ENCODE measurements at regions not wholly inside any gene's neighbourhood (a gene's known extent, or its start where the extent isn't known, plus 50 kb on each side); places are given as distances from the start of the nearest gene placed in this dataset.

GRCh38 chr2:107264184-107264583 lies 378.2 kb upstream of the ST6GAL2 start:
- Histone ChIP-seq H3K9me3 (ENCODE audit: control insufficient read depth, insufficient read depth, low read length) (no peaks in the 10 kb centered on the region), H3K4me1 (ENCODE audit: control insufficient read depth, insufficient read depth, low read length) (peaks cover 3% of the 10 kb centered on the region; the same call in 1 of the 2 replicates), H3K4me3 (ENCODE audit: low read depth, low read length) (no peak overlapping the region), H3K27me3 (ENCODE audit: control insufficient read depth, insufficient read depth, low read length) (no peaks in the 10 kb centered on the region), H3K9ac (ENCODE audit: low read depth, low read length) (no peak overlapping the region), H3K36me3 (ENCODE audit: control insufficient read depth, insufficient read depth, low read length) (no peaks in the 10 kb centered on the region), H3K27ac (ENCODE audit: low read depth, low read length) (no peak overlapping the region)

GRCh38 chr2:107266555-107266954 lies 380.6 kb upstream of the ST6GAL2 start:
- H3K27me3 ChIP-seq (ENCODE audit: control insufficient read depth, insufficient read depth, low read length): no peaks in the 10 kb centered on the region

GRCh38 chr2:107267086-107267485 lies 381.1 kb upstream of the ST6GAL2 start:
- no peaks in the 10 kb centered on the region for H3K9me3 ChIP-seq (ENCODE audit: control insufficient read depth, insufficient read depth, low read length)
- H3K36me3 ChIP-seq (ENCODE audit: control insufficient read depth, insufficient read depth, low read length): no peaks in the 10 kb centered on the region
- no peaks in the 10 kb centered on the region for H3K27me3 ChIP-seq (ENCODE audit: control insufficient read depth, insufficient read depth, low read length)
- H3K4me3 ChIP-seq (ENCODE audit: low read depth, low read length): no peak overlapping the region
- H3K27ac ChIP-seq (ENCODE audit: low read depth, low read length): no peak overlapping the region
- H3K4me1 ChIP-seq (ENCODE audit: control insufficient read depth, insufficient read depth, low read length): peaks cover 3% of the 10 kb centered on the region; the same call in 1 of the 2 replicates
- H3K9ac ChIP-seq (ENCODE audit: low read depth, low read length): no peak overlapping the region

More at GRCh38 chr2:107266555-107266954, 380.6 kb upstream of the ST6GAL2 start:
- no peak overlapping the region for H3K9ac ChIP-seq (ENCODE audit: low read depth, low read length)
- H3K4me1 ChIP-seq (ENCODE audit: control insufficient read depth, insufficient read depth, low read length): peaks cover 3% of the 10 kb centered on the region; the same call in 1 of the 2 replicates
- no peak overlapping the region for H3K4me3 ChIP-seq (ENCODE audit: low read depth, low read length)
- H3K9me3 ChIP-seq (ENCODE audit: control insufficient read depth, insufficient read depth, low read length): no peaks in the 10 kb centered on the region
- H3K36me3 ChIP-seq (ENCODE audit: control insufficient read depth, insufficient read depth, low read length): no peaks in the 10 kb centered on the region
- no peak overlapping the region for H3K27ac ChIP-seq (ENCODE audit: low read depth, low read length)

GRCh38 chr2:107276034-107276433 lies 390.1 kb upstream of the ST6GAL2 start:
- Histone ChIP-seq H3K4me3 (ENCODE audit: low read depth, low read length) (no peak overlapping the region), H3K36me3 (ENCODE audit: control insufficient read depth, insufficient read depth, low read length) (no peaks in the 10 kb centered on the region), H3K9ac (ENCODE audit: low read depth, low read length) (no peak overlapping the region), H3K27ac (ENCODE audit: low read depth, low read length) (no peak overlapping the region), H3K27me3 (ENCODE audit: control insufficient read depth, insufficient read depth, low read length) (no peaks in the 10 kb centered on the region), H3K4me1 (ENCODE audit: control insufficient read depth, insufficient read depth, low read length) (no peaks in the 10 kb centered on the region), H3K9me3 (ENCODE audit: control insufficient read depth, insufficient read depth, low read length) (no peaks in the 10 kb centered on the region)

- H3K36me3 ChIP-seq (ENCODE audit: control insufficient read depth, insufficient read depth, low read length): no peaks in the 10 kb centered on the region
- H3K27me3 ChIP-seq (ENCODE audit: control insufficient read depth, insufficient read depth, low read length): no peaks in the 10 kb centered on the region
- H3K27ac ChIP-seq (ENCODE audit: low read depth, low read length): no peak overlapping the region
- H3K4me1 ChIP-seq (ENCODE audit: control insufficient read depth, insufficient read depth, low read length): no peaks in the 10 kb centered on the region
- H3K9me3 ChIP-seq (ENCODE audit: control insufficient read depth, insufficient read depth, low read length): no peaks in the 10 kb centered on the region
- no peak overlapping the region for H3K9ac ChIP-seq (ENCODE audit: low read depth, low read length)
- H3K4me3 ChIP-seq (ENCODE audit: low read depth, low read length): no peak overlapping the region
Observed at GRCh38 chr2:107278672-107279071, 392.7 kb upstream of the ST6GAL2 start.

GRCh38 chr2:107281637-107282036 lies 395.7 kb upstream of the ST6GAL2 start:
- Histone ChIP-seq H3K9ac (ENCODE audit: low read depth, low read length) (no peak overlapping the region), H3K4me1 (ENCODE audit: control insufficient read depth, insufficient read depth, low read length) (no peaks in the 10 kb centered on the region), H3K36me3 (ENCODE audit: control insufficient read depth, insufficient read depth, low read length) (no peaks in the 10 kb centered on the region), H3K27me3 (ENCODE audit: control insufficient read depth, insufficient read depth, low read length) (no peaks in the 10 kb centered on the region), H3K4me3 (ENCODE audit: low read depth, low read length) (no peak overlapping the region), H3K9me3 (ENCODE audit: control insufficient read depth, insufficient read depth, low read length) (no peaks in the 10 kb centered on the region), H3K27ac (ENCODE audit: low read depth, low read length) (no peak overlapping the region)

GRCh38 chr2:107282135-107282534 lies 396.2 kb upstream of the ST6GAL2 start:
- no peaks in the 10 kb centered on the region for H3K9me3 ChIP-seq (ENCODE audit: control insufficient read depth, insufficient read depth, low read length)
- no peaks in the 10 kb centered on the region for H3K4me1 ChIP-seq (ENCODE audit: control insufficient read depth, insufficient read depth, low read length)
- H3K9ac ChIP-seq (ENCODE audit: low read depth, low read length): no peak overlapping the region
- H3K27ac ChIP-seq (ENCODE audit: low read depth, low read length): no peak overlapping the region
- H3K27me3 ChIP-seq (ENCODE audit: control insufficient read depth, insufficient read depth, low read length): no peaks in the 10 kb centered on the region
- no peak overlapping the region for H3K4me3 ChIP-seq (ENCODE audit: low read depth, low read length)
- H3K36me3 ChIP-seq (ENCODE audit: control insufficient read depth, insufficient read depth, low read length): no peaks in the 10 kb centered on the region

- no peaks in the 10 kb centered on the region for H3K4me1 ChIP-seq (ENCODE audit: control insufficient read depth, insufficient read depth, low read length)
- H3K36me3 ChIP-seq (ENCODE audit: control insufficient read depth, insufficient read depth, low read length): no peaks in the 10 kb centered on the region
- H3K4me3 ChIP-seq (ENCODE audit: low read depth, low read length): no peak overlapping the region
- no peak overlapping the region for H3K9ac ChIP-seq (ENCODE audit: low read depth, low read length)
- H3K27me3 ChIP-seq (ENCODE audit: control insufficient read depth, insufficient read depth, low read length): no peaks in the 10 kb centered on the region
- H3K9me3 ChIP-seq (ENCODE audit: control insufficient read depth, insufficient read depth, low read length): no peaks in the 10 kb centered on the region
- H3K27ac ChIP-seq (ENCODE audit: low read depth, low read length): no peak overlapping the region
Observed at GRCh38 chr2:107285621-107286299, 399.8 kb upstream of the ST6GAL2 start.

- H3K9ac ChIP-seq (ENCODE audit: low read depth, low read length): no peak overlapping the region
- no peak overlapping the region for H3K4me3 ChIP-seq (ENCODE audit: low read depth, low read length)
- H3K36me3 ChIP-seq (ENCODE audit: control insufficient read depth, insufficient read depth, low read length): no peaks in the 10 kb centered on the region
- no peak overlapping the region for H3K27ac ChIP-seq (ENCODE audit: low read depth, low read length)
- H3K27me3 ChIP-seq (ENCODE audit: control insufficient read depth, insufficient read depth, low read length): no peaks in the 10 kb centered on the region
- H3K9me3 ChIP-seq (ENCODE audit: control insufficient read depth, insufficient read depth, low read length): no peaks in the 10 kb centered on the region
- H3K4me1 ChIP-seq (ENCODE audit: control insufficient read depth, insufficient read depth, low read length): no peaks in the 10 kb centered on the region
Observed at GRCh38 chr2:107290041-107290440, 404.1 kb upstream of the ST6GAL2 start.

GRCh38 chr2:107303964-107304363 lies 418.0 kb upstream of the ST6GAL2 start:
- H3K27ac ChIP-seq (ENCODE audit: low read depth, low read length): no peak overlapping the region
- no peak overlapping the region for H3K9ac ChIP-seq (ENCODE audit: low read depth, low read length)
- H3K36me3 ChIP-seq (ENCODE audit: control insufficient read depth, insufficient read depth, low read length): no peaks in the 10 kb centered on the region
- peaks cover 12% of the 10 kb centered on the region; the same call in 1 of the 2 replicates for H3K9me3 ChIP-seq (ENCODE audit: control insufficient read depth, insufficient read depth, low read length)
- H3K4me1 ChIP-seq (ENCODE audit: control insufficient read depth, insufficient read depth, low read length): no peaks in the 10 kb centered on the region
- H3K27me3 ChIP-seq (ENCODE audit: control insufficient read depth, insufficient read depth, low read length): no peaks in the 10 kb centered on the region
- H3K4me3 ChIP-seq (ENCODE audit: low read depth, low read length): no peak overlapping the region

- H3K27me3 ChIP-seq (ENCODE audit: control insufficient read depth, insufficient read depth, low read length): no peaks in the 10 kb centered on the region
- no peaks in the 10 kb centered on the region for H3K36me3 ChIP-seq (ENCODE audit: control insufficient read depth, insufficient read depth, low read length)
- H3K27ac ChIP-seq (ENCODE audit: low read depth, low read length): no peak overlapping the region
- H3K9me3 ChIP-seq (ENCODE audit: control insufficient read depth, insufficient read depth, low read length): peaks cover 3% of the 10 kb centered on the region; the same call in 1 of the 2 replicates
- H3K4me3 ChIP-seq (ENCODE audit: low read depth, low read length): no peak overlapping the region
- no peaks in the 10 kb centered on the region for H3K4me1 ChIP-seq (ENCODE audit: control insufficient read depth, insufficient read depth, low read length)
- H3K9ac ChIP-seq (ENCODE audit: low read depth, low read length): no peak overlapping the region
Observed at GRCh38 chr2:107305966-107306365, 420.0 kb upstream of the ST6GAL2 start.

All from HUES48 (cell line).